H1 (cell line): ENCODE measurements at regions not wholly inside any gene's neighbourhood (a gene's known extent, or its start where the extent isn't known, plus 50 kb on each side); places are given as distances from the start of the nearest gene placed in this dataset.

ENCODE experiments used
- CTCF ChIA-PET: fragments of 300-600 bp; sonication (Branson Sonifier 250); formaldehyde crosslinking; loops from one replicate; lab custom pipeline; 2021; ENCODE audit not compliant: partially characterized antibody; lab: Charles Lee
- POLR2A ChIA-PET: fragments of 300-600 bp; sonication (Branson Sonifier 250); formaldehyde crosslinking; loops from one replicate; lab custom pipeline; 2021; ENCODE audit warnings: inconsistent platforms; ENCODE audit not compliant: partially characterized antibody; lab: Charles Lee
- DNase-seq, 2 experiments: peaks; one replicate each; pipeline versions ENCODE4 v3.0.0 to v3.0.0-alpha.2; 2010 to 2022; ENCODE audit warnings: low spot score in 2 of 2, low read depth in 1 of 2, mixed read lengths in 1 of 2
- FAIRE-seq: peaks from 2 replicates; lab custom pipeline; 2011; peaks lifted over from hg19 to GRCh38; lab: Jason Lieb, UNC
- H2AFZ ChIP-seq: 2 replicates; pipeline ENCODE4 v1.8.1; 2012; ENCODE audit warnings: low read length, inconsistent platforms
- H2AK5ac ChIP-seq: 2 replicates; pipeline ENCODE4 v1.6.1; 2013; ENCODE audit warnings: low read depth, low read length
- H2BK120ac ChIP-seq: replicated peaks from 2 replicates; pipeline ENCODE3; 2013; ENCODE audit warnings: low read depth, low read length, inconsistent platforms
- H2BK12ac ChIP-seq: 2 replicates; pipeline ENCODE4 v1.6.1; 2013; ENCODE audit warnings: low read depth, low read length
- H2BK15ac ChIP-seq: 2 replicates; pipeline ENCODE4 v1.6.1; 2013; ENCODE audit warnings: low read length
- H2BK20ac ChIP-seq: 2 replicates; pipeline ENCODE4 v1.6.1; 2013; ENCODE audit warnings: low read length
- H2BK5ac ChIP-seq: 2 replicates; pipeline ENCODE4 v1.6.1; 2013; ENCODE audit warnings: low read depth, low read length
- H3K14ac ChIP-seq: 2 replicates; pipeline ENCODE4 v1.6.1; 2013; ENCODE audit warnings: inconsistent platforms; ENCODE audit not compliant: insufficient read length
- H3K18ac ChIP-seq: 2 replicates; pipeline ENCODE4 v1.6.1; 2013; ENCODE audit warnings: low read length; ENCODE audit errors: extremely low read depth
- H3K23ac ChIP-seq: 2 replicates; pipeline ENCODE4 v1.6.1; 2013; ENCODE audit warnings: inconsistent platforms; ENCODE audit not compliant: insufficient read length
- H3K23me2 ChIP-seq: 2 replicates; pipeline ENCODE4 v1.6.1; 2013; ENCODE audit warnings: low read depth, low read length
- H3K27ac ChIP-seq: 2 replicates; pipeline ENCODE4 v1.6.1; 2011; ENCODE audit warnings: low read depth, low read length, inconsistent platforms
- H3K27me3 ChIP-seq, 4 experiments: replicated peaks in 1 of 4; 1 replicate in 1 of 4; 2 replicates in 3 of 4; pipeline versions ENCODE4 v1.6.1 to v1.8.1; 2011 to 2013; ENCODE audit warnings: low read length in 3 of 4, mild to moderate bottlenecking in 3 of 4, inconsistent platforms in 2 of 4, mixed read lengths in 2 of 4, moderate library complexity in 1 of 4; ENCODE audit not compliant: control insufficient read depth in 3 of 4, insufficient read depth in 3 of 4; ENCODE audit errors: extremely low read depth in 1 of 4
- H3K36me3 ChIP-seq, 4 experiments: 2 replicates each; pipeline versions ENCODE4 v1.6.1 to v1.8.1; 2011 to 2013; ENCODE audit warnings: mild to moderate bottlenecking in 4 of 4, low read length in 3 of 4, moderate library complexity in 2 of 4, control low read depth in 1 of 4, inconsistent platforms in 1 of 4; ENCODE audit not compliant: insufficient read depth in 4 of 4, control insufficient read depth in 2 of 4
- H3K4ac ChIP-seq: replicated peaks from 2 replicates; pipeline ENCODE3; 2013; ENCODE audit warnings: low read length, low read depth, mixed read lengths, inconsistent platforms; ENCODE audit not compliant: insufficient read length
- H3K4me1 ChIP-seq, 4 experiments: replicated peaks in 1 of 4; 1 replicate in 1 of 4; 2 replicates in 3 of 4; pipeline versions ENCODE4 v1.6.1 to v1.8.1; 2011 to 2013; ENCODE audit warnings: low read length in 3 of 4, inconsistent platforms in 2 of 4, mixed read lengths in 1 of 4; ENCODE audit not compliant: insufficient read depth in 4 of 4, control insufficient read depth in 3 of 4
- H3K4me2 ChIP-seq, 2 experiments: 2 replicates each; pipeline versions ENCODE4 v1.6.1 to v1.8.1; 2011 to 2013; ENCODE audit warnings: low read depth in 2 of 2, low read length in 2 of 2, control low read depth in 1 of 2, inconsistent platforms in 1 of 2, mild to moderate bottlenecking in 1 of 2; ENCODE audit not compliant: insufficient read depth in 1 of 2
- H3K4me3 ChIP-seq, 4 experiments: fragments of 200-600, 300-600 bp in 1 of 4; sonication (generic), shearing (Covaris generic), sonication (Bioruptor Twin) in 1 of 4; 2 replicates each; pipeline versions ENCODE4 v1.5.1 to v1.8.1; 2011 to 2016; ENCODE audit warnings: low read length in 4 of 4, low read depth in 3 of 4, control low read depth in 2 of 4, inconsistent platforms in 2 of 4, mild to moderate bottlenecking in 2 of 4, mixed read lengths in 1 of 4, moderate library complexity in 1 of 4; ENCODE audit not compliant: insufficient read depth in 2 of 4; ENCODE audit errors: extremely low read depth in 1 of 4
- H3K56ac ChIP-seq: replicated peaks from 2 replicates; pipeline ENCODE3; 2013; ENCODE audit warnings: low read depth, mild to moderate bottlenecking, mixed read lengths, low read length, inconsistent platforms; ENCODE audit not compliant: insufficient read length
- H3K79me1 ChIP-seq: 2 replicates; pipeline ENCODE4 v1.6.1; 2013; ENCODE audit warnings: low read depth, low read length, control low read depth
- H3K79me2 ChIP-seq, 2 experiments: 2 replicates each; pipeline versions ENCODE4 v1.6.1 to v1.8.1; 2012 to 2013; ENCODE audit warnings: low read length in 2 of 2, mild to moderate bottlenecking in 2 of 2, inconsistent platforms in 1 of 2; ENCODE audit not compliant: insufficient read depth in 2 of 2, control insufficient read depth in 1 of 2
- H3K9ac ChIP-seq, 4 experiments: replicated peaks in 1 of 4; 1 replicate in 1 of 4; 2 replicates in 3 of 4; pipeline versions ENCODE4 v1.6.1 to v1.8.1; 2011 to 2013; ENCODE audit warnings: low read depth in 3 of 4, low read length in 3 of 4, control low read depth in 2 of 4, mild to moderate bottlenecking in 2 of 4, moderate library complexity in 2 of 4, inconsistent platforms in 1 of 4; ENCODE audit errors: extremely low read depth in 1 of 4
- H3K9me3 ChIP-seq, 2 experiments: 2 replicates each; pipeline versions ENCODE4 v1.6.1 to v1.8.1; 2012 to 2013; ENCODE audit warnings: mild to moderate bottlenecking in 2 of 2, moderate library complexity in 2 of 2, control low read depth in 1 of 2, inconsistent platforms in 1 of 2, low read depth in 1 of 2, low read length in 1 of 2, mixed read lengths in 1 of 2; ENCODE audit not compliant: insufficient read depth in 2 of 2
- H4K20me1 ChIP-seq, 2 experiments: replicated peaks in 1 of 2; 2 replicates each; pipeline versions ENCODE3 to v1.8.1; 2011 to 2013; ENCODE audit warnings: inconsistent platforms in 2 of 2, low read length in 2 of 2, mild to moderate bottlenecking in 1 of 2; ENCODE audit not compliant: insufficient read depth in 2 of 2, control insufficient read depth in 1 of 2
- H4K5ac ChIP-seq: 2 replicates; pipeline ENCODE4 v1.6.1; 2013; ENCODE audit warnings: low read length, low read depth, mixed read lengths, inconsistent platforms; ENCODE audit not compliant: insufficient read length
- H4K8ac ChIP-seq: 2 replicates; pipeline ENCODE4 v1.8.0; 2013; ENCODE audit warnings: mild to moderate bottlenecking, moderate library complexity, low read length, inconsistent platforms; ENCODE audit not compliant: insufficient read depth; ENCODE audit errors: extremely low read depth
- H4K91ac ChIP-seq: replicated peaks from 2 replicates; pipeline ENCODE3; 2013; ENCODE audit warnings: low read length, mixed read lengths, inconsistent platforms; ENCODE audit not compliant: insufficient read length
- ASH2L ChIP-seq: fragments of 200-600, 300-600 bp; sonication (generic); IDR thresholded peaks from one replicate; pipeline ENCODE4 v1.7.1; 2017; ENCODE audit warnings: low read length
- GTF2F1 ChIP-seq: IDR thresholded peaks from 2 replicates; pipeline ENCODE4 v1.6.1; 2012; ENCODE audit warnings: low read depth, low read length, improper control_type of control experiment, borderline replicate concordance
- HDAC6 ChIP-seq: IDR thresholded peaks from one replicate; pipeline ENCODE4 v1.7.1; 2012; ENCODE audit warnings: low read depth, mild to moderate bottlenecking, inconsistent platforms, low read length, moderate library complexity
- KDM1A ChIP-seq: fragments of 200-600, 300-600 bp; sonication (generic); IDR thresholded peaks from 2 replicates; pipeline ENCODE4 v1.7.1; 2016; ENCODE audit warnings: mild to moderate bottlenecking, low read length, borderline replicate concordance
- KDM5A ChIP-seq: fragments of 200-600 bp; IDR thresholded peaks from 2 replicates; pipeline ENCODE4 v1.7.1; 2012; ENCODE audit warnings: mild to moderate bottlenecking, low read length, inconsistent platforms, mixed read lengths
- NANOG ChIP-seq: IDR thresholded peaks from 2 replicates; pipeline ENCODE4 v1.6.1; 2011; ENCODE audit warnings: low read length, low read depth, mild to moderate bottlenecking, inconsistent platforms; ENCODE audit not compliant: insufficient read depth, poor library complexity, severe bottlenecking
- PHF8 ChIP-seq: fragments of 200-600 bp; sonication (generic); conservative IDR thresholded peaks from 2 replicates; pipeline ENCODE4 v1.7.1; 2012; ENCODE audit warnings: low read depth, mild to moderate bottlenecking, inconsistent platforms, low read length, moderate library complexity
- RAD21 ChIP-seq, 2 experiments: IDR thresholded peaks in 1 of 2; conservative IDR thresholded peaks in 1 of 2; 2 replicates each; pipeline ENCODE4 v1.6.1; 2011; ENCODE audit warnings: low read depth in 2 of 2, low read length in 2 of 2, improper control_type of control experiment in 1 of 2, inconsistent platforms in 1 of 2, mild to moderate bottlenecking in 1 of 2, moderate library complexity in 1 of 2
- RNF2 ChIP-seq: fragments of 200-900, 300-1000 bp; sonication (generic); IDR thresholded peaks from 2 replicates; pipeline ENCODE4 v1.7.1; 2016; ENCODE audit warnings: borderline replicate concordance, low read depth, mild to moderate bottlenecking, antibody characterized with exemption, low read length; ENCODE audit not compliant: poor library complexity, severe bottlenecking; ENCODE audit errors: missing control alignments
- SP1 ChIP-seq: IDR thresholded peaks from 2 replicates; pipeline ENCODE4 v1.6.1; 2011; ENCODE audit warnings: low read depth, low read length
- TAF7 ChIP-seq: optimal IDR thresholded peaks from 2 replicates; pipeline ENCODE3; 2011; ENCODE audit warnings: low read depth, mild to moderate bottlenecking, inconsistent platforms, low read length, moderate library complexity, borderline replicate concordance
- TCF12 ChIP-seq: IDR thresholded peaks from 2 replicates; pipeline ENCODE4 v1.6.1; 2011; ENCODE audit warnings: low read depth, mild to moderate bottlenecking, low read length
- YY1 ChIP-seq: IDR thresholded peaks from 2 replicates; pipeline ENCODE4 v1.6.1; 2011; ENCODE audit warnings: low read depth, mild to moderate bottlenecking, low read length
- WGBS, 2 experiments: shearing (Covaris generic) in 1 of 2; methylation state at CpG; one replicate each; pipeline versions ENCODE4 v1.1.6 to v1.1.7; 2013 to 2015; ENCODE audit warnings: low lambda C conversion rate in 2 of 2, mixed read lengths in 2 of 2, inconsistent platforms in 1 of 2, low coverage in 1 of 2, missing lambda C conversion rate in 1 of 2; ENCODE audit not compliant: insufficient replicate concordance in 2 of 2, insufficient coverage in 1 of 2, insufficient read length in 1 of 2; ENCODE audit errors: extremely low coverage in 1 of 2, missing lambda C conversion rate in 1 of 2; 5-methylcytosine and 5-hydroxymethylcytosine counted together

DNA sequence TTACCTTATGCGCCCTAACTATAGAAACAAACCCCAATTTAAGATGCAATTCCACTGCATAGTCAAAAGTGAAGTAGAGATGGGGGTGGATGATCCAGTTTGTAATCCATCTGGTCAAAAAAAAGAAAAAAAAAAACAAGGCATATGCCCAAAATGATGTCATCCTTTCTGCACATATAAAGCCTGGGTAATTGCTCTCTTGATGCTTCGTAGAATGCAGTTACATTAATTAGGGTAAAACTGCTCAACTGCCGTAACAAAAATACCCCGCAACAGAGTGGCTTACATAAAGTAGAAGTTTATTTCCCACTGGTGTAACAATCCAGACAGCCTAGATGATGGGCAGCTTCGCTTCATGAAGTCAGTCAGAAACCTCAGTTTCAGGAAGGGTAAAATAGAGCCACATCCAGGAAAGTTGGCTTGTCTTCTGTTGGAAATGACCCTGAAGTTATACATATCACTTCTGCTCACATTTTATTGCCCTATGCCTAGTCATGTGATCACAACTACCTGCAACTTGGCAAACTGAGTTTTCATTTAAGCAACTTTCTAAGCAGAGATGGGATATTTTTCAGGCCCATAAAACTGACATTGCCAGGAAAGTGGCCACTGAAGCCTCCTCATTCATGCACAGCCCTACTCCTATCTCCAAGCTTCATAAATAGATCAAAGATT lies 221.7 kb downstream of the C1orf94 start:
- Histone ChIP-seq H3K23ac (no peak overlapping the region), H3K56ac (no peak overlapping the region), H3K23me2 (no peaks in the 10 kb centered on the region), H2BK15ac (peak overlapping the region; percentile 33; the same call in 1 of the 2 replicates), H3K36me3 (no peaks in the 10 kb centered on the region), H2BK5ac (no peak overlapping the region), H3K27ac (no peak overlapping the region), H3K4ac (no peak overlapping the region), H3K4me1 (peaks cover 0 to 7% (median 0%) of the 10 kb centered on the region in 4 experiments; a peak in 2 of 7 replicates), H3K9ac (no peak overlapping the region), H3K27me3 (no peaks in the 10 kb centered on the region), H3K79me1 (no peaks in the 10 kb centered on the region), H3K4me2 (no peak overlapping the region), H4K5ac (no peak overlapping the region), H3K79me2 (no peaks in the 10 kb centered on the region), H4K8ac (no peak overlapping the region), H3K18ac (no peak overlapping the region), H2BK20ac (no peak overlapping the region), H3K9me3 (no peaks in the 10 kb centered on the region; a peak in 1 of 4 replicates), H2BK12ac (no peak overlapping the region; the same call in 1 of the 2 replicates), H4K91ac (no peak overlapping the region), H2AK5ac (no peak overlapping the region), H3K4me3 (no peak overlapping the region), H2BK120ac (no peak overlapping the region), H4K20me1 (no peaks in the 10 kb centered on the region), H3K14ac (no peak overlapping the region), H2AFZ (no peak overlapping the region; the same call in 1 of the 2 replicates)
- DNase-seq (no peak), FAIRE-seq (no peak)
- WGBS, 2 experiments = 92% methylated on average over 5 of the region's 5 CpGs; no CpG with 5 or more reads in 1 of the 2 experiments
- POLR2A ChIA-PET = no interaction called here
- CTCF ChIA-PET = interaction anchor here (0.6 to 2.7 kb wide), 7 partner anchors 13 to 284 kb away, joined by 3 to 11 read pairs (median 3); no protein-coding TSS in a partner anchor
- TF ChIP-seq GTF2F1 (no peak), KDM5A (no peak), SP1 (no peak), NANOG (no peak), KDM1A (no peak), TAF7 (no peak), HDAC6 (no peak), TCF12 (no peak), RNF2 (no peak), RAD21 (IDR thresholded peaks at IDR 0.05 in 1 of 2, conservative IDR thresholded peaks at IDR 0.05 in 1 of 2; ENCODE audit: low read depth in 2 of 2, low read length in 2 of 2) (no peak), YY1 (no peak), ASH2L (no peak), PHF8 (no peak)
